H1 (cell line): ENCODE measurements at regions not wholly inside any gene's neighbourhood (a gene's known extent, or its start where the extent isn't known, plus 50 kb on each side); places are given as distances from the start of the nearest gene placed in this dataset.

Source experiments
- CHD2 ChIP-seq: IDR thresholded peaks from 2 replicates; pipeline ENCODE4 v1.6.1; 2012; ENCODE audit warnings: low read length, improper control_type of control experiment
- CHD7 ChIP-seq: fragments of 300-600 bp; sonication (generic); IDR thresholded peaks from 2 replicates; pipeline ENCODE4 v1.7.1; 2012; ENCODE audit warnings: low read length, moderate library complexity, mild to moderate bottlenecking, inconsistent platforms; ENCODE audit not compliant: insufficient replicate concordance
- CREB1 ChIP-seq: IDR thresholded peaks from 2 replicates; pipeline ENCODE4 v1.6.1; 2012; ENCODE audit warnings: inconsistent platforms
- E2F6 ChIP-seq: IDR thresholded peaks from 2 replicates; pipeline ENCODE4 v1.6.1; 2012; ENCODE audit warnings: inconsistent platforms
- GTF2F1 ChIP-seq: IDR thresholded peaks from 2 replicates; pipeline ENCODE4 v1.6.1; 2012; ENCODE audit warnings: low read depth, low read length, improper control_type of control experiment, borderline replicate concordance
- HDAC6 ChIP-seq: IDR thresholded peaks from one replicate; pipeline ENCODE4 v1.7.1; 2012; ENCODE audit warnings: low read depth, mild to moderate bottlenecking, inconsistent platforms, low read length, moderate library complexity
- KDM5A ChIP-seq: fragments of 200-600 bp; IDR thresholded peaks from 2 replicates; pipeline ENCODE4 v1.7.1; 2012; ENCODE audit warnings: mild to moderate bottlenecking, low read length, inconsistent platforms, mixed read lengths
- MAFK ChIP-seq: IDR thresholded peaks from 2 replicates; pipeline ENCODE4 v1.6.1; 2012; ENCODE audit warnings: low read depth, mild to moderate bottlenecking, improper control_type of control experiment, low read length
- MAX ChIP-seq: IDR thresholded peaks from 2 replicates; pipeline ENCODE4 v1.6.1; 2012; ENCODE audit warnings: inconsistent platforms
- PHF8 ChIP-seq: fragments of 200-600 bp; sonication (generic); conservative IDR thresholded peaks from 2 replicates; pipeline ENCODE4 v1.7.1; 2012; ENCODE audit warnings: low read depth, mild to moderate bottlenecking, inconsistent platforms, low read length, moderate library complexity
- SIRT6 ChIP-seq: IDR thresholded peaks from one replicate; pipeline ENCODE4 v1.7.1; 2012; ENCODE audit warnings: low read length, inconsistent platforms

- TF ChIP-seq CHD7: no peak
- TF ChIP-seq CREB1: no peak
- no peak for TF ChIP-seq SIRT6
- TF ChIP-seq KDM5A: no peak
- TF ChIP-seq GTF2F1: no peak
- no peak for TF ChIP-seq PHF8
- no peak for TF ChIP-seq CHD2
- TF ChIP-seq E2F6: no peak
- no peak for TF ChIP-seq MAX
- TF ChIP-seq MAFK: no peak
- TF ChIP-seq HDAC6: no peak
Observed at GRCh38 chr7:82655965-82656364, 212.4 kb upstream of the CACNA2D1 start (continued).
